HepG2 (cell line): ENCODE measurements at regions not wholly inside any gene's neighbourhood (a gene's known extent, or its start where the extent isn't known, plus 50 kb on each side); places are given as distances from the start of the nearest gene placed in this dataset.

Experiments
- ATAC-seq: fragments of 200-7000 bp; cut with Tn5 transposase; 3 replicates; pipeline ENCODE4 v1.9.1; 2020; ENCODE audit warnings: mild to moderate bottlenecking, moderate library complexity
- BruUV-seq: library from RNA; stranded (reverse); fragments of 400-500 nt; replicated peaks from 2 replicates; lab custom pipeline; 2021; lab: Mats Ljungman, UMichigan
- CTCF ChIA-PET: fragments of 300-600 bp; formaldehyde crosslinking; extraction: SDS; loops from one replicate; lab custom pipeline; 2021; ENCODE audit warnings: low total read pairs, inconsistent platforms, low intra/inter-chr PET ratio; lab: Yijun Ruan, JAX
- POLR2A ChIA-PET: fragments of 350-600 bp; sonication (Branson Sonifier 250); formaldehyde crosslinking; loops from one replicate; lab custom pipeline; 2020; ENCODE audit warnings: antibody characterized with exemption, inconsistent platforms; lab: Yijun Ruan, JAX
- DNase-seq: peaks from one replicate; pipeline ENCODE4 v3.0.0-alpha.2; 2015; ENCODE audit warnings: low spot score
- FAIRE-seq: peaks from 3 replicates; lab custom pipeline; 2011; peaks lifted over from hg19 to GRCh38; lab: Jason Lieb, UNC
- H2AFZ ChIP-seq: one replicate; pipeline ENCODE4 v1.6.1; 2011; ENCODE audit warnings: low read length, inconsistent platforms
- H3K27ac ChIP-seq: fragments of 300-600 bp; 3 replicates; pipeline ENCODE4 v1.8.0; 2011; ENCODE audit warnings: mixed run types, mild to moderate bottlenecking, mixed read lengths, low read length, inconsistent platforms; ENCODE audit not compliant: insufficient read depth; ENCODE audit errors: extremely low read length
- H3K27me3 ChIP-seq, 2 experiments: fragments of 200-600 bp in 1 of 2; 2 replicates in 1 of 2; 3 replicates in 1 of 2; pipeline versions ENCODE4 v1.6.0 to v1.8.0; 2011; ENCODE audit warnings: low read length in 2 of 2, mild to moderate bottlenecking in 2 of 2, moderate library complexity in 2 of 2, inconsistent platforms in 1 of 2; ENCODE audit not compliant: insufficient read depth in 2 of 2, control insufficient read depth in 1 of 2
- H3K36me3 ChIP-seq, 2 experiments: fragments of 200-600 bp in 1 of 2; replicated peaks in 1 of 2; 2 replicates in 1 of 2; 3 replicates in 1 of 2; pipeline versions ENCODE4 v1.5.1 to v1.8.0; 2011; ENCODE audit warnings: low read length in 2 of 2, inconsistent platforms in 1 of 2; ENCODE audit not compliant: insufficient read depth in 2 of 2, control insufficient read depth in 1 of 2
- H3K4me1 ChIP-seq: 2 replicates; pipeline ENCODE4 v1.5.1; 2012; ENCODE audit warnings: low read length, inconsistent platforms; ENCODE audit not compliant: insufficient read depth
- H3K4me2 ChIP-seq: 2 replicates; pipeline ENCODE4 v1.6.0; 2011; ENCODE audit warnings: low read depth, low read length, inconsistent platforms
- H3K4me3 ChIP-seq, 3 experiments: fragments of 200-600 bp in 1 of 3; sonication (generic), shearing (Covaris generic) in 1 of 3; replicated peaks in 1 of 3; 2 replicates each; pipeline ENCODE4 v1.5.1; 2011 to 2016; ENCODE audit warnings: low read length in 3 of 3, inconsistent platforms in 2 of 3, low read depth in 2 of 3, mild to moderate bottlenecking in 2 of 3, control low read depth in 1 of 3, mixed read lengths in 1 of 3; ENCODE audit not compliant: insufficient read depth in 1 of 3
- H3K79me2 ChIP-seq: one replicate; pipeline ENCODE4 v1.6.1; 2011; ENCODE audit warnings: low read length, inconsistent platforms; ENCODE audit not compliant: insufficient read depth
- H3K9ac ChIP-seq: 2 replicates; pipeline ENCODE4 v1.6.0; 2011; ENCODE audit warnings: mild to moderate bottlenecking, low read depth, low read length, inconsistent platforms; ENCODE audit not compliant: insufficient read depth
- H3K9me3 ChIP-seq: 2 replicates; pipeline ENCODE4 v1.5.1; 2012; ENCODE audit warnings: mild to moderate bottlenecking, low read length
- H4K20me1 ChIP-seq: 2 replicates; pipeline ENCODE4 v1.6.0; 2011; ENCODE audit warnings: inconsistent platforms, mild to moderate bottlenecking, low read length, moderate library complexity; ENCODE audit not compliant: insufficient read depth
- HINFP ChIP-seq: sonication (generic); formaldehyde crosslinking; IDR thresholded peaks from 2 replicates; pipeline ENCODE4 v1.4.0; 2020; ENCODE audit warnings: low read depth, mild to moderate bottlenecking, missing genetic modification reagents
- LBX2 ChIP-seq: sonication (generic); formaldehyde crosslinking; IDR thresholded peaks from 2 replicates; pipeline ENCODE4 v1.5.0; 2020; ENCODE audit warnings: missing genetic modification reagents, mild to moderate bottlenecking, borderline replicate concordance
- PAWR ChIP-seq: sonication (generic); formaldehyde crosslinking; IDR thresholded peaks from 2 replicates; pipeline ENCODE4 v1.4.0; 2020; ENCODE audit warnings: missing genetic modification reagents, mild to moderate bottlenecking, borderline replicate concordance
- RELA ChIP-seq: sonication (generic); formaldehyde crosslinking; IDR thresholded peaks from 2 replicates; pipeline ENCODE4 v1.4.0; 2020; ENCODE audit warnings: missing genetic modification reagents
- SPEN ChIP-seq: sonication (generic); formaldehyde crosslinking; IDR thresholded peaks from 2 replicates; pipeline ENCODE4 v1.5.1; 2020; ENCODE audit warnings: low read depth, mild to moderate bottlenecking, missing genetic modification reagents
- TMF1 ChIP-seq: sonication (generic); formaldehyde crosslinking; IDR thresholded peaks from 2 replicates; pipeline ENCODE4 v1.8.1; 2022; ENCODE audit warnings: low read depth, missing genetic modification reagents
- ZFP36L2 ChIP-seq: sonication (generic); formaldehyde crosslinking; IDR thresholded peaks from 2 replicates; pipeline ENCODE4 v1.4.0; 2020; ENCODE audit warnings: missing genetic modification reagents
- ZNF12 ChIP-seq: sonication (generic); formaldehyde crosslinking; IDR thresholded peaks from 2 replicates; pipeline ENCODE4 v1.5.0; 2020; ENCODE audit warnings: missing genetic modification reagents
- ZNF138 ChIP-seq: sonication (generic); formaldehyde crosslinking; IDR thresholded peaks from 2 replicates; pipeline ENCODE4 v1.5.0; 2020; ENCODE audit warnings: mild to moderate bottlenecking, low read depth, missing genetic modification reagents
- ZNF143 ChIP-seq: sonication (generic); formaldehyde crosslinking; IDR thresholded peaks from 2 replicates; pipeline ENCODE4 v1.4.0; 2020; ENCODE audit warnings: missing genetic modification reagents
- ZNF773 ChIP-seq: sonication (generic); formaldehyde crosslinking; IDR thresholded peaks from 2 replicates; pipeline ENCODE4 v1.4.0; 2020; ENCODE audit warnings: missing genetic modification reagents, borderline replicate concordance
- WGBS: methylation state at CpG from one replicate; pipeline ENCODE4 v1.1.6; 2017; ENCODE audit warnings: low lambda C conversion rate; 5-methylcytosine and 5-hydroxymethylcytosine counted together
- in situ Hi-C: cut with HindIII; loops from 2 replicates; pipeline ENCODE4 v1.10.0; 2017; ENCODE audit warnings: low pct_unique_long_range_greater_than_20kb; ENCODE audit not compliant: extremely low pct_ligation_motif_present
- intact Hi-C: fragments of 100-400 bp; cut with micrococcal nuclease; formaldehyde crosslinking; loops from one replicate; pipeline ENCODE4 v1.10.0; 2022; ENCODE audit not compliant: unreplicated experiment

- no peak for TF ChIP-seq HINFP (CRISPR knock-in tag)
- TF ChIP-seq SPEN (CRISPR knock-in tag) = no peak
- no peak for TF ChIP-seq TMF1
Observed at GRCh38 chr6:106855117-106855516, 119.4 kb downstream of the CD24 start (continued).

- no peak overlapping the region for H3K9ac ChIP-seq
- 50% methylated on average over 6 of the region's 6 CpGs for WGBS
- DNase-seq (no peak), ATAC-seq (no peak), FAIRE-seq (no peak)
- in situ Hi-C loops = no loop called here
- no peaks in the 10 kb centered on the region for H3K4me1 ChIP-seq
- H3K4me3 ChIP-seq = no peak overlapping the region
- ChIA-PET CTCF (no interaction called here), POLR2A (no interaction called here)
- H3K9me3 ChIP-seq = peaks cover 7% of the 10 kb centered on the region; the same call in 1 of the 2 replicates
- H3K4me2 ChIP-seq = no peak overlapping the region
- H3K27ac ChIP-seq = no peak overlapping the region
- no peaks in the 10 kb centered on the region for H4K20me1 ChIP-seq
- no peaks in the 10 kb centered on the region for H3K36me3 ChIP-seq
- H3K27me3 ChIP-seq = peaks cover 0 to 3% of the 10 kb centered on the region in 2 experiments; a peak in 1 of 5 replicates
- no peaks in the 10 kb centered on the region for H3K79me2 ChIP-seq
- no peak for TF ChIP-seq ZNF143 (CRISPR knock-in tag)
- no peak for TF ChIP-seq ZNF12 (CRISPR knock-in tag)
- TF ChIP-seq ZNF138 (CRISPR knock-in tag) = no peak
- TF ChIP-seq PAWR (CRISPR knock-in tag) = no peak
- no peak for TF ChIP-seq RELA (CRISPR knock-in tag)
- TF ChIP-seq LBX2 (CRISPR knock-in tag) = no peak
- no peak for TF ChIP-seq ZFP36L2 (CRISPR knock-in tag)
- TF ChIP-seq ZNF773 = no peak
- BruUV-seq = no TSS peak
- intact Hi-C loops = no loop called here
- no peak overlapping the region for H2AFZ ChIP-seq
Observed at GRCh38 chr6:106849676-106850332, 124.7 kb downstream of the CD24 start.
